ENCODE measurements at regions not wholly inside any gene's neighbourhood (a gene's known extent, or its start where the extent isn't known, plus 50 kb on each side); places are given as distances from the start of the nearest gene placed in this dataset.

DNA sequence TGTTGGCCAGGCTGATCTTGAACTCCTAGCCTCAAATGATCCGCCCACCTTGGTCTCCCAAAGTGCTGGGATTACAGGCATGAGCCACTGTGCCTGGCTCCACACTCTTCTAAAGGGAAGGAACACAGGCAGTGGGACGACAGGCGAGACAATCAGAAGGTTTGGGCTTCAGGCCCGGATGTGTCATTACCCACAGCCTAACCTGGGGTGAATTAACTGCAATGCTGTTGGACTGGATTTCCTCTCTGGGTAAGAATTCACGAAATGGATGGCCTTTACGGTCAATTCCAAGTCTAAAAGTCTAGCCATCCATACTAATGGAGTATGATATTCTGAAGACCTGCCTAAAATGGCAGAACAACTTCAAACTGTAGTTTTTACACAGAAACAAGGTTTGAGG lies 83.7 kb upstream of the CCDC28A start:
- Histone ChIP-seq H3K4me2 (ENCODE audit: low read depth, low read length) (no peak overlapping the region), H3K4me1 (ENCODE audit: insufficient read depth, low read length) (peaks cover 20% of the 10 kb centered on the region), H3K27me3 (ENCODE audit: control insufficient read depth in 1 of 2, insufficient read depth in 2 of 2, low read length in 2 of 2) (0 out of 5 replicates have a peak, but pooled peaks cover 0 to 5% of the 10 kb centered on the region in 2 experiments), H4K20me1 (ENCODE audit: insufficient read depth, low read length) (no peaks in the 10 kb centered on the region), H3K36me3 (replicated peaks in 1 of 2; ENCODE audit: control insufficient read depth in 1 of 2, insufficient read depth in 2 of 2, low read length in 2 of 2) (no peaks in the 10 kb centered on the region), H3K4me3 (replicated peaks in 1 of 3; ENCODE audit: insufficient read depth in 1 of 3, low read depth in 2 of 3, low read length in 3 of 3) (no peak overlapping the region), H2AFZ (ENCODE audit: low read length) (no peak overlapping the region), H3K27ac (ENCODE audit: extremely low read length, insufficient read depth, low read length) (no peak overlapping the region), H3K9me3 (ENCODE audit: low read length) (no peaks in the 10 kb centered on the region), H3K79me2 (ENCODE audit: insufficient read depth, low read length) (no peaks in the 10 kb centered on the region), H3K9ac (ENCODE audit: insufficient read depth, low read depth, low read length) (no peak overlapping the region)
- WGBS (ENCODE audit: low lambda C conversion rate) = 99% methylated on average over 6 of the region's 6 CpGs
- no TSS peak for BruUV-seq (replicated peaks)
- TF ChIP-seq, protein P1, sequence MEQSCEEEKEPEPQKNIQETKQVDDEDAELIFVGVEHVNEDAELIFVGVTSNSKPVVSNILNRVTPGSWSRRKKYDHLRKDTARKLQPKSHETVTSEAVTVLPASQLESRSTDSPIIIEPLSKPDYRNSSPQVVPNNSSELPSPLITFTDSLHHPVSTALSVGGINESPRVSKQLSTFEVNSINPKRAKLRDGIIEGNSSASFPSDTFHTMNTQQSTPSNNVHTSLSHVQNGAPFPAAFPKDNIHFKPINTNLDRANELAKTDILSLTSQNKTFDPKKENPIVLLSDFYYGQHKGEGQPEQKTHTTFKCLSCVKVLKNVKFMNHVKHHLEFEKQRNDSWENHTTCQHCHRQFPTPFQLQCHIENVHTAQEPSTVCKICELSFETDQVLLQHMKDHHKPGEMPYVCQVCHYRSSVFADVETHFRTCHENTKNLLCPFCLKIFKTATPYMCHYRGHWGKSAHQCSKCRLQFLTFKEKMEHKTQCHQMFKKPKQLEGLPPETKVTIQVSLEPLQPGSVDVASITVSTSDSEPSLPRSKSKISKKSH (CRISPR knock-in tag; IDR thresholded peaks at IDR 0.05; ENCODE audit: borderline replicate concordance) = no peak
- no peak for TF ChIP-seq RNF2 (conservative IDR thresholded peaks at IDR 0.05; ENCODE audit: low read depth)
- TF ChIP-seq HES4 (CRISPR knock-in tag; IDR thresholded peaks at IDR 0.05; ENCODE audit: borderline replicate concordance) = no peak
- no peak for TF ChIP-seq ZNF510 (CRISPR knock-in tag; IDR thresholded peaks at IDR 0.05; ENCODE audit: low read depth)
- TF ChIP-seq, protein P2, sequence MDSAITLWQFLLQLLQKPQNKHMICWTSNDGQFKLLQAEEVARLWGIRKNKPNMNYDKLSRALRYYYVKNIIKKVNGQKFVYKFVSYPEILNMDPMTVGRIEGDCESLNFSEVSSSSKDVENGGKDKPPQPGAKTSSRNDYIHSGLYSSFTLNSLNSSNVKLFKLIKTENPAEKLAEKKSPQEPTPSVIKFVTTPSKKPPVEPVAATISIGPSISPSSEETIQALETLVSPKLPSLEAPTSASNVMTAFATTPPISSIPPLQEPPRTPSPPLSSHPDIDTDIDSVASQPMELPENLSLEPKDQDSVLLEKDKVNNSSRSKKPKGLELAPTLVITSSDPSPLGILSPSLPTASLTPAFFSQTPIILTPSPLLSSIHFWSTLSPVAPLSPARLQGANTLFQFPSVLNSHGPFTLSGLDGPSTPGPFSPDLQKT (CRISPR knock-in tag; IDR thresholded peaks at IDR 0.05; ENCODE audit: borderline replicate concordance) = no peak
- no peak for TF ChIP-seq IRX3 (CRISPR knock-in tag; IDR thresholded peaks at IDR 0.05; ENCODE audit: borderline replicate concordance, low read depth)
- no peak for TF ChIP-seq HNF4G (IDR thresholded peaks at IDR 0.05; ENCODE audit: borderline replicate concordance, low read depth, low read length)
- TF ChIP-seq HNF4G (CRISPR knock-in tag; IDR thresholded peaks at IDR 0.05; ENCODE audit: borderline replicate concordance, low read depth) = no peak
- TF ChIP-seq NFE2 (CRISPR knock-in tag; IDR thresholded peaks at IDR 0.05) = no peak
- TF ChIP-seq CEBPB (IDR thresholded peaks at IDR 0.05; ENCODE audit: borderline replicate concordance, low read depth, low read length) = no peak
- FAIRE-seq = no peak
- DNase-seq (ENCODE audit: low spot score) = no peak
- intact Hi-C loops (cut with micrococcal nuclease; ENCODE audit: unreplicated experiment) = loop anchor here (5.0 kb wide), 1 partner anchor 672 kb away; no protein-coding TSS in a partner anchor
- ATAC-seq = no peak
- in situ Hi-C loops (cut with HindIII; ENCODE audit: extremely low pct_ligation_motif_present, low pct_unique_long_range_greater_than_20kb) = loop anchor here (5.0 to 25.0 kb wide), 2 partner anchors 77 to 672 kb away; partner anchors contain the start of gene CITED2
- POLR2A ChIA-PET = no interaction called here
- CTCF ChIA-PET (ENCODE audit: low intra/inter-chr PET ratio, low total read pairs) = no interaction called here
